Kidney epithelial cell (primary cell): ENCODE measurements at regions not wholly inside any gene's neighbourhood (a gene's known extent, or its start where the extent isn't known, plus 50 kb on each side); places are given as distances from the start of the nearest gene placed in this dataset.
"Not testable (repeated sequence)": the region's sequence is repeated elsewhere in the genome, so short reads cannot be mapped to it uniquely, and the experiment has no call there.

ENCODE experiments used
- DNase-seq: peaks from one replicate; pipeline ENCODE4 v3.0.0-alpha.2; 2010; ENCODE audit warnings: low read depth
- H3K27me3 ChIP-seq: 2 replicates; pipeline ENCODE4 v1.6.0; 2011; ENCODE audit warnings: low read length; ENCODE audit not compliant: control insufficient read depth, insufficient read depth
- H3K36me3 ChIP-seq: 2 replicates; pipeline ENCODE4 v1.5.1; 2011; ENCODE audit warnings: low read length; ENCODE audit not compliant: control insufficient read depth, insufficient read depth
- H3K4me3 ChIP-seq: 2 replicates; pipeline ENCODE4 v1.5.1; 2011; ENCODE audit warnings: low read depth, mild to moderate bottlenecking, control low read depth, low read length
- TF ChIP-seq, protein P1 (sequence below): IDR thresholded peaks from 2 replicates; pipeline ENCODE4 v1.5.1; 2011; ENCODE audit warnings: mild to moderate bottlenecking, moderate library complexity, low read length, control low read depth, inconsistent platforms; ENCODE audit not compliant: insufficient read depth, poor library complexity, severe bottlenecking

DNA sequence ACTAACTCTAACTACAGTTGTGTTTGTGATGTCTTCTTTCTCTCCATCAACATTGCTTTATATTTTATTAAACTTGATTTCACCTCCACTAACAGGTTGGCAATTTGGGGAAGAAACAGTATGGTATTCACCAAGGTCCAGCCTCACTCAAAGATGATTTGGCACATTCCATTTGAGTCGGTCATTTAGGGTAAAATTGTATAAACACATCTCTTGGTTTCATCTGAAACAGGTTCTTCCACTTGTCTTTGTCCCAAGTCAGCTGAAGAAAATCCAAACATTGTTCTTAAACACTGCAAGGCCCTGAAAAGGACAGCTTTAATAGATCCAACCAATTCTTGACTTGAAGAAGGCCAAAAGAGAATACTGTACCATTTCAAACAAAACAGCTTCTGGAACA is 104.9 kb upstream of the NT5E start:
- Histone ChIP-seq H3K4me3 (no peak overlapping the region), H3K27me3 (no peaks in the 10 kb centered on the region), H3K36me3 (no peaks in the 10 kb centered on the region)
- TF ChIP-seq, protein P1, sequence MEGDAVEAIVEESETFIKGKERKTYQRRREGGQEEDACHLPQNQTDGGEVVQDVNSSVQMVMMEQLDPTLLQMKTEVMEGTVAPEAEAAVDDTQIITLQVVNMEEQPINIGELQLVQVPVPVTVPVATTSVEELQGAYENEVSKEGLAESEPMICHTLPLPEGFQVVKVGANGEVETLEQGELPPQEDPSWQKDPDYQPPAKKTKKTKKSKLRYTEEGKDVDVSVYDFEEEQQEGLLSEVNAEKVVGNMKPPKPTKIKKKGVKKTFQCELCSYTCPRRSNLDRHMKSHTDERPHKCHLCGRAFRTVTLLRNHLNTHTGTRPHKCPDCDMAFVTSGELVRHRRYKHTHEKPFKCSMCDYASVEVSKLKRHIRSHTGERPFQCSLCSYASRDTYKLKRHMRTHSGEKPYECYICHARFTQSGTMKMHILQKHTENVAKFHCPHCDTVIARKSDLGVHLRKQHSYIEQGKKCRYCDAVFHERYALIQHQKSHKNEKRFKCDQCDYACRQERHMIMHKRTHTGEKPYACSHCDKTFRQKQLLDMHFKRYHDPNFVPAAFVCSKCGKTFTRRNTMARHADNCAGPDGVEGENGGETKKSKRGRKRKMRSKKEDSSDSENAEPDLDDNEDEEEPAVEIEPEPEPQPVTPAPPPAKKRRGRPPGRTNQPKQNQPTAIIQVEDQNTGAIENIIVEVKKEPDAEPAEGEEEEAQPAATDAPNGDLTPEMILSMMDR: no peak
- DNase-seq: peak; percentile 2

DNA sequence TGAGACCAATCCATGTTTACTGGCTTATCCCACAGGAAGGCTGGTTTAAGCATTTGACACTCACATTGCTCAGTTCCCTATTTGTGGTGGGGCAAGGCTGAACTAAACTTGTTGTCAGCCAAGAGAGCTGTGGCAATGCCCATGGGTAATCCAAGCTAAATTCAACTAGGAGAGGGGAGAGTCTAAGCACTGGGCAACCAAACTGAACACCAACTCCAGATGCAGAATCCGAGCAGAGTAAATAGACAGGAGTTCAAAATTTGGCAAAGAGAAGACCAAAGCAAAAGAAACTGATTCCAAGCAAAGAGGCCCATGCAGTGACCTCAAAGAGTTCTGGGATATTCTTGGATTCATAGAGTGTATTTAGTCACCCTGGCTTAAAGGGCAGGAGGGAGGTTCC is 106.5 kb upstream of the NT5E start:
- TF ChIP-seq, protein P1: no peak
- H3K4me3 ChIP-seq: no peak overlapping the region
- no peak for DNase-seq
- no peaks in the 10 kb centered on the region for H3K36me3 ChIP-seq
- no peaks in the 10 kb centered on the region for H3K27me3 ChIP-seq

DNA sequence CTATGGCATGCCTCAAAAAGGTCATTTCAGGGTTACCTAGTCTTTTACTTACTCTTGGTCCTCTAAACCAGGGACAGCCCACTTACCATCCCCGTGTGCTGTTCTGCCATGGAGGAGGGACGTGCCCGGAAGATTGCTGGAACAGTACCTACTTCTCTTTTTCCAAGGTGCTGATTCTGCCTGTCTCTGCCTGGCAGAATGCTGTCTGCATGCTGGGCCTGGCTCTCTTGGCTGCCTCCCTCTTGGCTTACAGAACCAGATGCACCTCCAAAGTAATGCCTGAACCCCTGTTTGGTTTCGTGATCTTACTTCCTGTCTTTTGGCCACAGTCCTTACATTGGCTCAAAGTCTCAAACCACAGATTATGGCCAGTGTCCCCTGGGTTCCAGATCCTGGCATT is 120.7 kb upstream of the NT5E start:
- Histone ChIP-seq H3K36me3 (no peaks in the 10 kb centered on the region), H3K27me3 (no peaks in the 10 kb centered on the region), H3K4me3 (no peak overlapping the region)
- DNase-seq: no peak
- TF ChIP-seq, protein P1: no peak

DNA sequence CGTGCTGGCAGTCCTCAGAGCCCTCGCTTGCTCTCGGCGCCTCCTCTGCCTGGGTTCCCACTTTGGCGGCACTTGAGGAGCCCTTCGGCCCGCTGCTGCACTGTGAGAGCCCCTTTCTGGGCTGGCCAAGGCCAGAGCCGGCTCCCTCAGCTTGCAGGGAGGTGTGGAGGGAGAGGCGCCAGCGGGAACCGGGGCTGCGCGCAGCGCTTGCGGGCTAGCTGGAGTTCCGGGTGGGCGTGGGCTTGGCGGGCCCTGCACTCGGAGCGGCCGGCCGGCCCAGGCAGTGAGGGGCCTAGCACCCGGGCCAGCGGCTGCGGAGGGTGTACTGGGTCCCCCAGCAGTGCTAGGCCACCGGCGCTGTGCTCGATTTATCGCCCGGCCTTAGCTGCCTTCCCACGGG is 124.1 kb upstream of the NT5E start:
- not testable (repeated sequence) for H3K36me3 ChIP-seq, H3K27me3 ChIP-seq, H3K4me3 ChIP-seq, DNase-seq

DNA sequence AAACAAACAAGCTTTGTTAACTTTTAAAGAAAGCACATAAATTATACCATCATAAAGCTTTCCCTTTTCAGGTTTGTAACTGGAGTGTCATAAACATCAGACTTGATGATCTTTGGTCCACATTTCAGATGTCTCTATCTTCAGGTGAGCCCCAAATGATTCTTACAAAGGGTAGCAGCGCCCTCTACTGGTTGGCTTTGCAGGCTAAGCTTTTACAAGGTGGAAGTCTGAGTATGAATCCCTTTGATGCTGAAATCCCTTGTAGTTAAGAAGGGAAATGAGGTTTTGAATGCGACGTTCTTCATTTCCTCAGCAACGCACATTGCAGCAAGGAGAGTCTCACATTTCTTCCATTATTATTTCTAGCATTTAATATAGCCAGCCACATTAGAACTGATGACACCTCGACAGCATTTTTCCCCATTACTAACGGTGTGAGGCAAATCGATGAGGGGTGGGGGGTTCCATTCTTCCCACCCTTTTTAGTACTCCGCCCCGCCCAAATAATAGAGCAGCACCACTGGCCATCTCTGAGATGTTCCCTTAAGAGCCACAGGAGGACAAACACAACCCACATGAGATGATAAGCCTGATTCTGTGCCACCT is 126.3 kb upstream of the NT5E start:
- TF ChIP-seq, protein P1: peak; percentile 88
- DNase-seq: peak; percentile 23
- Histone ChIP-seq H3K4me3 (no peak overlapping the region), H3K27me3 (no peaks in the 10 kb centered on the region), H3K36me3 (no peaks in the 10 kb centered on the region)

DNA sequence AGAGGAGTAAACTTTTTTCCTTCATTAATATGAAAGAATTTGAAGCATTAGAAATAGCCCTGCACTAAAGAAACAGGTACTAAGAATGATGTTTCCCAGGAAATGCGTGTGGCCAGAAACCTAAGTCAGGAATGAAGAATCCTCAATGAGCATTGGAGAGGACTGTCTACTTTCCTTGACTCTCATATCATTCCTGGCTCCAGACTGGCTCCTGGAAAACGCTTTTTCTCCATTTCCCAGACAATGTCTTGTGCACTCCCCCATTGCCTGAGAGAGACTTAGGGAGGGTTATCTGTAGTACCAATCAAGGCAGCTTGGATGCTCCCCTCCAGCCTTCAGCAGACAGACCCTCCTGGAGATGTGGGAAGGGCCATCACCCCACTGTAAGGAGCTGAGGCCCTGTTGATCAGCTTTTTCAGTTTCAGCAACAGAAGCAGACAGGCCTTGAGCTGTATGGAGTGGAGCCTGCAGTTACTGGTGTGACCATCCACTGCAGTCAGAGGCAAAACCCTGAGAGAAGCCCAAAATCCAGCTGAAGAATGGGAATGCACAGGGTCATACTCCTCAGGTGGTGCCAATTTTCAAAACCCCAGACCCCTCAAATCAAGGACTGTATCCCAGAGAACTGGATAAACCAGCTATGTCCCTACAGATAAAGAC is 127.3 kb upstream of the NT5E start:
- no peak for DNase-seq
- Histone ChIP-seq H3K4me3 (no peak overlapping the region), H3K36me3 (no peaks in the 10 kb centered on the region), H3K27me3 (no peaks in the 10 kb centered on the region)
- TF ChIP-seq, protein P1: no peak
